ENCODE measurements at regions not wholly inside any gene's neighbourhood (a gene's known extent, or its start where the extent isn't known, plus 50 kb on each side); places are given as distances from the start of the nearest gene placed in this dataset.
"Not testable (repeated sequence)": the region's sequence is repeated elsewhere in the genome, so short reads cannot be mapped to it uniquely, and the experiment has no call there.

DNA sequence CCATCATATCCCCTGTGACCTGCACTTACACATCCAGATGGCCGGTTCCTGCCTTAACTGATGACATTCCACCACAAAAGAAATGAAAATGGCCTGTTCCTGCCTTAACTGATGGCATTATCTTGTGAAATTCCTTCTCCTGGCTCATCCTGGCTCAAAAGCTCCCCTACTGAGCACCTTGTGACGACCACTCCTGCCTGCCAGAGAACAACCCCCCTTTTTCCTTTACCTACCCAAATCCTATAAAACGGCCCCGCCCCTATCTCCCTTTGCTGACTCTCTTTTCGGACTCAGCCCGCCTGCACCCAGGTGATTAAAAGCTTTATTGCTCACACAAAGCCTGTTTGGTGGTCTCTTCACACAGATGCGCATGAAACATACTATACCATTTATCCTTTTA, 279.7 kb upstream of the CHRM3 start:
- DNase-seq, result not testable (repeated sequence)

- DNase-seq, result no peak
Measured at GRCh38 chr1:239098400-239099037, 287.8 kb upstream of the CHRM3 start.

DNA sequence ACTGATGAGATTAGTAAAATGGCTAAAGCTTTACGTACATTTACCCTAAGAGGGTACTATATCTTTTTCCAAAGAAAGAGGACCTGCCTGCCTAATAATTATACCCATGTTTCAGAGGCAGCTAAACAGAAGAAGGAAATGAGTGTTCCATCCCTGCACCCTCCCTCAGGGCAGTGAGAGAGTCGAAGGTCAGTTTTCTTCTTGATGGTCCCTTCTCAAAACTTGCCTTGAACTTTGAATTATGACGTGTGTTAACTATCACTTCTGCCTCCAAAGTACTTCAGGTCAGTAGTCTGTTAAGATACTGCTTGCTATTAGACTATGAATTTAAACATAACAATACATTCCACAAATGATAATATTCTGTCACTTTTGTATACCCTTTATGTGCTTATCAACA, 294.8 kb upstream of the CHRM3 start:
- no peak for DNase-seq

DNA sequence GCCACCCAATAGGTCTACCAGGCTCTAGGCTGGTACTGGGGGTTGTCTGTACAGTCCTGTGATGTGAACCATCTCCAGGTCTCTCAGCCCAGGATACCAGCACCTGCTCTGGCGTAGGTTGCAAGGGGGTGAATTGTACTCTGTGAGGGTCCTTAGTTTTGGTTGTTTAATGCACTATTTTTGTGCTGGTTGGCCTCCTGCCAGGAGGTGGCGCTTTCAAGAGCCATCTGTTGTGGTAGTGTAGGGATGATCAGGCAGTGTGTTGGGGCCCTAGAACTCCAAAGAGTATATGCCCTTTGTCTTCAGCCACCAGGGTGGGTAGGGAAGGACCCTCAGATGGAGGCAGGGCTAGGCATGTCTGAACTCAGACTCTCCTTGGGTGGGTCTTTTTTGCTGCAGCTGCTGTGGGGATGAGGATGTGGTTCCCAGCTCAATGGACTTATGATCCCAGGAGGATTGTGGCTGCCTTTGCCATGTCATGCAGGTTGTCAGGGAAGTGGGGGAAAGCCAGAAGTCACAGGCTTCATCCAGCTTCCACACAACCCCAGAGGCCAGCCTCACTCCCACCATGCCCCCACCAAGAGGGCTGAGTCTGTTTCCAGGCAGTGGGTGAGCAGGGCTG, 301.8 kb upstream of the CHRM3 start:
- no peak for DNase-seq

DNA sequence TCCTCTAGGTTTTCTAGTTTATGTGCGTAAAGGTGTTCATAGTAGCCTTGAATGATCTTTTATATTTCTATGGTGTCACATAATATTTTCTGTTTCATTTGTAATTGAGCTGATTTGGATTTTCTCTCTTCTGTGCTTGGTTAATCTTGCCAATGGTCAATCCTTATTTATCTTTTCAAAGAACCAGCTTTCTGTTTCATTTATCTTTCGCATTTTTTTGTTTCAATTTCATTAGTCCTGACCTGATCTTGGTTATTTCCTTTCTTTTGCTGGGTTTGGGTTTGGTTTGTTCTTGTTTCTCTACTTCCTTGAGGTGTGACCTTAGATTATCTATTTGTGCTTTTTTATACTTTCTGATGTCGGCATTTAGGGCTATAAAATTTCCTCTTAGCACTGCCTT, 304.4 kb upstream of the CHRM3 start:
- not testable (repeated sequence) for DNase-seq

- DNase-seq, result no peak
Measured at GRCh38 chr1:239067480-239067879, 318.9 kb upstream of the CHRM3 start.

- no peak for DNase-seq
Measured at GRCh38 chr1:239067058-239067457, 319.3 kb upstream of the CHRM3 start.

DNA sequence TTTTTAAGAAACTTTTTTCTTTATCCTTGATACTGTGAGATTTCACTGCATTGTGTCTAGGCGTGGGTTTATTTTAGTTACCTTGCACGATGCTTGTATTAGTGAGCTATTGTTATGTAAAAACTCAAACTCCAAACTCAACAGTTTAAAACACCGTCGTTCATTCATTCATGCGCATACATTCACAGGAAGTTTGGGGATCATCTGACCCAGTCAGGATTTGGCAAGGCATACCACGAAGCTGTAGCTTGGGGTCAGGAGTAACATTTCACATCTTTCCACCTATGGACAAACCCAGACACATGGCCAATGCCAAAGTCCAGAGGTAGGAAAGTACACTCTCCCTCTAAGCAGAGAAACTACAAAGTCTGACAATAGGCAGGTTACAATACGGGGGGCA, 324.6 kb upstream of the CHRM3 start:
- DNase-seq, result no peak

- no peak for DNase-seq
Measured at GRCh38 chr1:239058190-239058589, 328.2 kb upstream of the CHRM3 start.

GRCh38 chr1:239056940-239057339, 329.4 kb upstream of the CHRM3 start:
- DNase-seq, result no peak

DNA sequence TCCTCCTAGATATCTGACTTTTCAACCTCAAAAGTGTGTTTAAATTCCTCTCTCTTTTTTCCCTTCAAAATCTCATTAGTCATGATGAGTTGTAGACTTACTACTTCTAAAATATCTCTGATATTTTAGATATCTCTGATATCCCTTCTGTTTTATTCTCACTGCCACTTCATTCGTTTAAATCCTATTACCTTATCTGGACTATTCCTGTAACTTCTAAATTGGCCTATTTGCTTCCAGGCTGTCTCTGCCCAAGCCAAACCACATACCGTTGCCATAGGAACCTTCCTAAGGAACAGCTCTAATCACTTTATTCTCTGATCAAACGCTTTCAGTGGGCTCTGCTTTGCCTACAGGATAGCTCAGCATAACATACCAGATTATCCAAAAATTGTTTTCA, 333.1 kb upstream of the CHRM3 start:
- DNase-seq, result no peak

GRCh38 chr1:239049571-239049970, 336.8 kb upstream of the CHRM3 start:
- no peak for DNase-seq

GRCh38 chr1:239044829-239045228, 341.5 kb upstream of the CHRM3 start:
- DNase-seq, result no peak

- DNase-seq, result no peak
Measured at GRCh38 chr1:239040523-239040922, 345.8 kb upstream of the CHRM3 start.

DNA sequence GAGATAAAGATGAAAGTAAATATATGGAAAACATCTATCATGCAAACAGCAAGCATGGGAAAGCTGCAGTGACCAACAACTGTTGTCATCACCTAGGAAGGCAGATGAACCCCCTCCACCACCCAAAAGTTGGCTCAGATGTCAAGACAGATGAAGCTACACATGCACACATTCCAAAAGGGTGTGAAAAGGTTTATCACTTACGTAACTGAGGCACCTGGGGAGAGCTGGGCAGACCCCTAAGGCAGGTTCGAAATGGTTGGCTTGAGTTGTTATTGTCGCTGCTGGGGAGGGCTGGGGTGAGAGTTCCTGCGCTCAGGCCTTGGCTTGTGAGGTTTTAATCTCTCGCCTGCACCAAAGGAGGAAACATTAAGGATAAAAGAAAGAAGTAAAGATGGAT, 355.1 kb upstream of the CHRM3 start:
- DNase-seq, result no peak

DNA sequence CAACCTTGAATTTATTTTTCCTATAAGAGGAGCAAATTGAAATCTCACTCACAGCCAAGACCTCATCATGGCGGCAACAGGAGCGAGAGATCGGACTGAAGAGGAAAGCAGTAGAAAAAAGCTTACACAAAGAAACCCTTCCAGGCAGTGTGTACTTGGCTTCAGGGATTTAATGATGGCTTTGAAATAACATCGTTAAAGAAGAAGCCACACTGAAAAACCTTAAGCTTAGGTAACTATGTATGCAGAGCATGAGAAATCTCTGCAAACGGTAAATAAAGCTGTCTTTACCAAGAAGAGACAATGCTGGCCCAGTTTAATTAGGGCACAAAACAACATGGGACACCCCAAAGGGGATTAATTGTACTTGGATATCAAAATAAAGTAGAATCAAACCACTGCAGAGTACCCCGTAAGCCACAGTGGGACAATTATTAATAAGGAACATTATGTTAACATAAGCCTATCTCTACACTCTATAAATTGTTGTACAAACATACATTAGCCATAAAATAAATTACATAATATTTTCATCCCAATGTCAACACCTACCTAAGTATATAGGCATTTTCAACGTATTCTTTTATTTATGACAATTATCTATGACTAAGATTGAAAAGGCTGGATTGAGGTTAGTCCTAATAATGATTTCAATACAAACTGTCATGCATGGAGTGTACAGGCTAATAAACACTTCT, 360.2 kb upstream of the CHRM3 start:
- DNase-seq, result no peak

- DNase-seq, result no peak
Measured at GRCh38 chr1:239025223-239025622, 361.1 kb upstream of the CHRM3 start.

GRCh38 chr1:239023732-239024360, 362.5 kb upstream of the CHRM3 start:
- DNase-seq, result no peak

DNA sequence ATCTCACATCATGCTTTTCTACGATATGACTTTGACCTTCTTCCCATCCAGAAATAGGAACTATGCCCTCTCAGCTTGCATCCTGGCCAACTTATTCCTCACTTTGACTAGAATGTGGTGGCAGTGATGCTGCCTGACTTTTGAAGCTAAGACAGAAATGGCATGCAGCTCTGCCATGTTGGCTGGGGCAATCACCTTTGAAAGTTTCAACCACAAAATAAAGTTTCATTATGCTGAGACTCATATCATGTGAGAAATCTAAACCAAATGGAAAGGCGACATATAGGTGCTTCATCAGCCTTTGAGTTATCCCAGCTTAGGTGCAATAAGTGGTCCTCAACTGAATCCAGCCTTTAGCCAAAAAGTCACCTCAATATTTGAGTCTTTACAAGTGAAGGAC, 370.0 kb upstream of the CHRM3 start:
- DNase-seq, result no peak

DNA sequence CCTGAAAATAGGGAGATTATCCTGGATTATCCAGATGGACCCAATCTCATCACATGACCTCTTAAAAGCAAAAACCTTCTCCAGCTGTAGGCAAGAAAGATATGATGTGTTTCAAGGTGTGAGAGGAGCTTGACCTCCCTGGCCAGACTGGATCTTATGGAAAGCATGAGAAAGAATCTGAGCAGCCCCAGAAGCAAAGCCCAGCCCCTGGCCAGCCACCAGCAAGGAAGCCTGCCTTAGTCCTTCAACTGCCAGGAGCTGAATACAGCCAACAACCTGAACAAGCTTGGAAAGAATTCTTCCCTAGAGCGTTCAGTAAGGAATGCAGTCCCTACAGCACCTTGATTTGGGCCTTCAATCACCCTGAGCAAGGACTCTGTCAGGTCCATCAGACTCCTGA, 375.0 kb upstream of the CHRM3 start:
- DNase-seq, result no peak

GRCh38 chr1:239008568-239008967, 377.8 kb upstream of the CHRM3 start:
- no peak for DNase-seq

DNA sequence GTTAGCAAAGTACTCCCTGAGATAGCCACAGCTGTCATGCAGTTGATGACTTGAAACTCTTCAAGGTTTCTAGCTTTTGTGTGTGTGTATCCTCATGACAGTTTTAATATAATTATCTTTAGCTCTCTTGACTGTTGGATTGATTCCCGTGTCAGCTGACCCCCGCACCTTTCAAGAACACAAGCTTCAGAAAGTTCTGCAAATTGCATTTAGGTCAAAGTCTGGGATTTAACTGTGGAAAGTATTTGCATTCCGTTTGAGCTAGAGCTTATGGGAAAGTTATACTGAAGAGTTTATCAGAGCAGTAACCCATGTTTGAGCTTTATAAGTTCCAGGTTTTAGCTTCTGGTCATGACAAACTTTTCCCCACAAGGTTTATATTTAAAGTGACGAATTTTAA, 380.1 kb upstream of the CHRM3 start:
- DNase-seq, result no peak

GRCh38 chr1:238999944-239000343, 386.4 kb upstream of the CHRM3 start:
- DNase-seq, result no peak

DNA sequence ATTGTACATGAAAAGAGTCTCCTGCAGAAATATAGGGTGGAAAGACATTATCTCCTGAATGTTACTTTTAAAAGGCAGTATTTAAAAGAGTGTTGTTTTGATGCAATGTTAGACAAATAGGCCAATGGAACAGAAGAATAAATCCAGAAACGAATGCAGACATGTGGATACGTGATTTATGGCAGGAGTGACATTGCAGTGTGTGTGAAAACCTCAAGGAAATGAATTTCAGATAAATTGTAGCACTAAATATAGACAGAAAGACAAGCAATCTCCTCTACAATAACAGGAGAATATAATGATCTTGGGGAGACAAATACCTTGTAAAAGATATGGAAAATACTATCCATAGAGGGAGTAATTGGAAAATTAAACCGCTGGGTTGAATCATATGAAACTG, 387.8 kb upstream of the CHRM3 start:
- no peak for DNase-seq
